Ascending aorta (tissue), 2 donors: ENCODE measurements at regions not wholly inside any gene's neighbourhood (a gene's known extent, or its start where the extent isn't known, plus 50 kb on each side); places are given as distances from the start of the nearest gene placed in this dataset.

Experiments
- DNase-seq, 2 donors: peaks; one replicate each; pipeline ENCODE4 v3.0.0-alpha.2; 2019; ENCODE audit warnings: low spot score in 2 of 2
- H3K27ac ChIP-seq, 2 donors: fragments of 200-600 bp; sonication (generic); one replicate each; pipeline ENCODE4 v1.5.1; 2016 to 2017; ENCODE audit warnings: mild to moderate bottlenecking in 1 of 2
- H3K27me3 ChIP-seq: fragments of 200-600 bp; sonication (generic); one replicate; pipeline ENCODE4 v1.5.1; 2017
- H3K36me3 ChIP-seq, 2 donors: fragments of 200-600 bp; sonication (generic); one replicate each; pipeline ENCODE4 v1.5.1; 2016
- H3K4me1 ChIP-seq, 2 donors: fragments of 200-600 bp; sonication (generic); one replicate each; pipeline ENCODE4 v1.5.1; 2016 to 2017; ENCODE audit warnings: mild to moderate bottlenecking in 1 of 2
- H3K4me3 ChIP-seq, 2 donors: fragments of 200-600 bp; sonication (generic); one replicate each; pipeline ENCODE4 v1.5.1; 2016 to 2017; ENCODE audit warnings: mild to moderate bottlenecking in 1 of 2
- H3K9me3 ChIP-seq, 2 donors: fragments of 200-600 bp; sonication (generic); one replicate each; pipeline ENCODE4 v1.5.1; 2016
- CTCF ChIP-seq, 3 experiments: fragments of 200-600 bp in 2 of 3; fragments of 450-650 bp in 1 of 3; sonication (generic) in 2 of 3; IDR thresholded peaks; one replicate each; pipeline ENCODE4 v1.5.1; 2016 to 2019; ENCODE audit warnings: antibody characterized with exemption in 3 of 3, mild to moderate bottlenecking in 1 of 3, moderate library complexity in 1 of 3
- intact Hi-C: fragments of 100-400 bp; cut with DNase I; formaldehyde crosslinking; loops from one replicate; pipeline ENCODE4 v1.15.1; 2023

GRCh38 chr22:48750282-48750681 is 1077.4 kb downstream of the BRD1 start:
- Histone ChIP-seq H3K4me1 (no peaks in the 10 kb centered on the region), H3K27ac (no peak overlapping the region), H3K36me3 (peaks cover 9 to 13% of the 10 kb centered on the region in 2 donors), H3K27me3 (no peaks in the 10 kb centered on the region), H3K4me3 (no peak overlapping the region), H3K9me3 (peaks cover 0 to 2% of the 10 kb centered on the region in 2 donors)
- no peak for DNase-seq
- intact Hi-C loops: no loop called here
- no peak for TF ChIP-seq CTCF (IDR thresholded peaks at IDR 0.05)

- no peak overlapping the region for H3K27ac ChIP-seq
- intact Hi-C loops: loop anchor here (10.0 kb wide), 1 partner anchor 45 kb away; no protein-coding TSS in a partner anchor
- no peak for TF ChIP-seq CTCF (IDR thresholded peaks at IDR 0.05)
- H3K27me3 ChIP-seq: no peaks in the 10 kb centered on the region
- no peak overlapping the region for H3K4me3 ChIP-seq
- peaks cover 9 to 13% of the 10 kb centered on the region in 2 donors for H3K36me3 ChIP-seq
- DNase-seq: no peak
- H3K9me3 ChIP-seq: peaks cover 0 to 3% of the 10 kb centered on the region in 2 donors
- no peaks in the 10 kb centered on the region for H3K4me1 ChIP-seq
Observed at GRCh38 chr22:48749555-48750227, 1078.0 kb downstream of the BRD1 start.

- Histone ChIP-seq H3K36me3 (peaks cover 9 to 13% of the 10 kb centered on the region in 2 donors), H3K27ac (no peak overlapping the region), H3K9me3 (peaks cover 0 to 8% of the 10 kb centered on the region in 2 donors), H3K4me3 (no peak overlapping the region), H3K27me3 (no peaks in the 10 kb centered on the region), H3K4me1 (no peaks in the 10 kb centered on the region)
- intact Hi-C loops: loop anchor here (10.0 kb wide), 1 partner anchor 46 kb away; no protein-coding TSS in a partner anchor
- peak in 1 of 2 donors; percentile 50 for DNase-seq
- TF ChIP-seq CTCF (IDR thresholded peaks at IDR 0.05): no peak
Observed at GRCh38 chr22:48748860-48749554, 1078.7 kb downstream of the BRD1 start.

DNA sequence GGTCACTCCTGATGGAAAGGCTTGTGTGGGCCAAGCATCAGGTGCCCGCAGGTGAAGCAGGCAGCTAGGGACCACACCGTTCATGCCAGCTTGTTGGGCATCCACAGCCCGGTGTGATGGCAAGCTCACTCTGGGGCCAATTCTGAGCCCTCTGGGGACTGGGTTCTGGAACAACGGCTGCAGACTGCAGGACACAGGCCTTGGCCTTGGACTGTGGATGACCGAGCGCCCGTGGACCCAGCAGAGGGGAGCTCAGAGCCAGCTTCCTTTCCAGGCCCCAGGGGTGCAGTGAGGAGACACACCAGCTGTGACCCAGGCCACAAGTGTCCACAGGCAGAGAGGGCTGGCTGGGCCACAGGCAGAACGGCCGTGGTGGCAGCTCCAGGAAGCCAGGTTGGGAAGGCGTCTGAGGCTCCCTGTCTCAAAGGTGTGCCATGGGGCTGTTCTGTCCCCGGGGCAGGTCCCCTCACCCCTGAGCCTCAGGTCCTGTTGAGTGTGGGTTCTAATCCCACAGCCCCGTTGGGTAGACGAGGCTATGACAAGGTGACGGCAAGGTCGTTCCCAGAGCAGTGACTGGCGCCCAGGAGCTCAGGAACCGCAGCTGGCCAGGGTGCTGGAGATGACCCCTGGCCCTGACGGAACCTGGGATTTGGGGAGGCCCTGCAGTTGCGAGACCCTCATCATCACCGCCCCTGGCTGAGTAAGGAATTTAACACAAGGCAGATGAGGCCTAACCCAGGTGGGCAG is 1079.4 kb downstream of the BRD1 start:
- no peak for TF ChIP-seq CTCF (IDR thresholded peaks at IDR 0.05)
- H3K4me3 ChIP-seq: no peak overlapping the region
- no peak overlapping the region for H3K27ac ChIP-seq
- no peaks in the 10 kb centered on the region for H3K4me1 ChIP-seq
- intact Hi-C loops: loop anchor here (10.0 kb wide), 1 partner anchor 47 kb away; no protein-coding TSS in a partner anchor
- peaks cover 0 to 9% of the 10 kb centered on the region in 2 donors for H3K9me3 ChIP-seq
- H3K27me3 ChIP-seq: no peaks in the 10 kb centered on the region
- peak; percentile 2 to 62 for DNase-seq
- peaks cover 9 to 13% of the 10 kb centered on the region in 2 donors for H3K36me3 ChIP-seq

- intact Hi-C loops: loop anchor here (10.0 kb wide), 1 partner anchor 48 kb away; no protein-coding TSS in a partner anchor
- H3K36me3 ChIP-seq: peaks cover 9 to 13% of the 10 kb centered on the region in 2 donors
- DNase-seq: peak in 1 of 2 donors; percentile 57
- H3K4me3 ChIP-seq: no peak overlapping the region
- H3K4me1 ChIP-seq: no peaks in the 10 kb centered on the region
- H3K9me3 ChIP-seq: peaks cover 0 to 9% of the 10 kb centered on the region in 2 donors
- H3K27me3 ChIP-seq: no peaks in the 10 kb centered on the region
- H3K27ac ChIP-seq: no peak overlapping the region
- TF ChIP-seq CTCF (IDR thresholded peaks at IDR 0.05): no peak
Observed at GRCh38 chr22:48746789-48747425, 1080.8 kb downstream of the BRD1 start.
